ENCODE measurements at regions not wholly inside any gene's neighbourhood (a gene's known extent, or its start where the extent isn't known, plus 50 kb on each side); places are given as distances from the start of the nearest gene placed in this dataset.
A peak's percentile ranks its signal among the peaks of the same experiment; 100 is the strongest.

- Histone ChIP-seq H3K4me1 (no peaks in the 10 kb centered on the region), H3K9me3 (no peaks in the 10 kb centered on the region), H3K27me3 (ENCODE audit: insufficient read depth in 3 of 3, low read length in 2 of 3) (no peaks in the 10 kb centered on the region), H3K36me3 (ENCODE audit: insufficient read depth in 1 of 2, low read depth in 1 of 2) (no peaks in the 10 kb centered on the region), H3K27ac (no peak overlapping the region), H3K4me3 (no peak overlapping the region)
- TF ChIP-seq, protein P1, sequence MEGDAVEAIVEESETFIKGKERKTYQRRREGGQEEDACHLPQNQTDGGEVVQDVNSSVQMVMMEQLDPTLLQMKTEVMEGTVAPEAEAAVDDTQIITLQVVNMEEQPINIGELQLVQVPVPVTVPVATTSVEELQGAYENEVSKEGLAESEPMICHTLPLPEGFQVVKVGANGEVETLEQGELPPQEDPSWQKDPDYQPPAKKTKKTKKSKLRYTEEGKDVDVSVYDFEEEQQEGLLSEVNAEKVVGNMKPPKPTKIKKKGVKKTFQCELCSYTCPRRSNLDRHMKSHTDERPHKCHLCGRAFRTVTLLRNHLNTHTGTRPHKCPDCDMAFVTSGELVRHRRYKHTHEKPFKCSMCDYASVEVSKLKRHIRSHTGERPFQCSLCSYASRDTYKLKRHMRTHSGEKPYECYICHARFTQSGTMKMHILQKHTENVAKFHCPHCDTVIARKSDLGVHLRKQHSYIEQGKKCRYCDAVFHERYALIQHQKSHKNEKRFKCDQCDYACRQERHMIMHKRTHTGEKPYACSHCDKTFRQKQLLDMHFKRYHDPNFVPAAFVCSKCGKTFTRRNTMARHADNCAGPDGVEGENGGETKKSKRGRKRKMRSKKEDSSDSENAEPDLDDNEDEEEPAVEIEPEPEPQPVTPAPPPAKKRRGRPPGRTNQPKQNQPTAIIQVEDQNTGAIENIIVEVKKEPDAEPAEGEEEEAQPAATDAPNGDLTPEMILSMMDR (IDR thresholded peaks at IDR 0.05), result peak; percentile 14
- intact Hi-C loops (cut with DNase I), result loop anchor here in 1 of 2 donors (10.0 kb wide), 1 partner anchor 425 kb away; no protein-coding TSS in a partner anchor
- no peak for ATAC-seq
- DNase-seq, result no peak
- 65 to 75% (median 73%) methylated on average over 2 of the region's 2 CpGs for WGBS, 3 donors
These were observed 433.7 kb downstream of the BCL11A start for GRCh38 chr2:60119778-60120177.

GRCh38 chr2:60118917-60119316 is 434.5 kb downstream of the BCL11A start:
- H3K9me3 ChIP-seq, result no peaks in the 10 kb centered on the region
- no peaks in the 10 kb centered on the region for H3K36me3 ChIP-seq (ENCODE audit: insufficient read depth in 1 of 2, low read depth in 1 of 2)
- intact Hi-C loops (cut with DNase I), result loop anchor here in 1 of 2 donors (10.0 kb wide), 1 partner anchor 426 kb away; no protein-coding TSS in a partner anchor
- TF ChIP-seq, protein P1 (IDR thresholded peaks at IDR 0.05), result no peak
- no peak overlapping the region for H3K27ac ChIP-seq
- no peak overlapping the region for H3K4me3 ChIP-seq
- 86 to 93% (median 88%) methylated on average over 1 of the region's 1 CpG for WGBS, 3 donors
- no peak for DNase-seq
- H3K4me1 ChIP-seq, result no peaks in the 10 kb centered on the region
- no peak for ATAC-seq
- no peaks in the 10 kb centered on the region for H3K27me3 ChIP-seq (ENCODE audit: insufficient read depth in 3 of 3, low read length in 2 of 3)

DNA sequence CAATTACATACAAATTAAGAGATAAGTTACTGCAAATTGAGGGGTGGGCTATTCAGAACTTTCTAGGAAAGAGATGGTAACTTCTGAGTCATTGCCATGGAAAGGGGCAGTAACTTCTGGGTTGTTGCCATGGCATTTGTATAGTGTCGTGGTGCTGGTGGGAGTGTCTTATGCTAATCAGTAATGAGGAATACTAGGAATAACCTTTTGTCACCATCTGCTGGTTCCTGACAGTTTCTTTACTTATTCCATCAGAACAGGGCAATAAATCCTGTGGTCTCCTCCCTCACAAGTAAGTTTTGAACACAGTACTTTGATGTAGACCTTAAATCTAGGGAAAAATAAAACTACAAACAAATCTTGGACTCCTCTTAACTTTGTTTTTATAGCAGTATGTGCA is 435.4 kb downstream of the BCL11A start:
- intact Hi-C loops (cut with DNase I), result loop anchor here in 1 of 2 donors (10.0 kb wide), 1 partner anchor 427 kb away; no protein-coding TSS in a partner anchor
- no peaks in the 10 kb centered on the region for H3K36me3 ChIP-seq (ENCODE audit: insufficient read depth in 1 of 2, low read depth in 1 of 2)
- 20 to 25% (median 25%) methylated on average over 1 of the region's 1 CpG for WGBS, 3 donors

GRCh38 chr2:60116161-60116875 is 437.1 kb downstream of the BCL11A start:
- H3K4me1 ChIP-seq, result no peaks in the 10 kb centered on the region
- no peaks in the 10 kb centered on the region for H3K9me3 ChIP-seq
- intact Hi-C loops (cut with DNase I), result loop anchor here in 1 of 2 donors (10.0 kb wide), 1 partner anchor 428 kb away; no protein-coding TSS in a partner anchor
- no peaks in the 10 kb centered on the region for H3K36me3 ChIP-seq (ENCODE audit: insufficient read depth in 1 of 2, low read depth in 1 of 2)
- no peak overlapping the region for H3K4me3 ChIP-seq
- no peak overlapping the region for H3K27ac ChIP-seq
- ATAC-seq (no peak), DNase-seq (no peak)
- whole genome bisulfite sequencing, 3 donors, result 89 to 90% (median 90%) methylated on average over 6 of the region's 6 CpGs
- TF ChIP-seq, protein P1 (IDR thresholded peaks at IDR 0.05), result no peak
- no peaks in the 10 kb centered on the region for H3K27me3 ChIP-seq (ENCODE audit: insufficient read depth in 3 of 3, low read length in 2 of 3)

More for the DNA sequence above, 435.4 kb downstream of the BCL11A start:
- H3K27me3 ChIP-seq (ENCODE audit: insufficient read depth in 3 of 3, low read length in 2 of 3), result no peaks in the 10 kb centered on the region
- ATAC-seq (no peak), DNase-seq (no peak)
- H3K4me3 ChIP-seq, result no peak overlapping the region
- TF ChIP-seq, protein P1 (IDR thresholded peaks at IDR 0.05), result no peak
- H3K9me3 ChIP-seq, result no peaks in the 10 kb centered on the region
- no peak overlapping the region for H3K27ac ChIP-seq
- H3K4me1 ChIP-seq, result no peaks in the 10 kb centered on the region
